ENCODE measurements at regions not wholly inside any gene's neighbourhood (a gene's known extent, or its start where the extent isn't known, plus 50 kb on each side); places are given as distances from the start of the nearest gene placed in this dataset.

DNA sequence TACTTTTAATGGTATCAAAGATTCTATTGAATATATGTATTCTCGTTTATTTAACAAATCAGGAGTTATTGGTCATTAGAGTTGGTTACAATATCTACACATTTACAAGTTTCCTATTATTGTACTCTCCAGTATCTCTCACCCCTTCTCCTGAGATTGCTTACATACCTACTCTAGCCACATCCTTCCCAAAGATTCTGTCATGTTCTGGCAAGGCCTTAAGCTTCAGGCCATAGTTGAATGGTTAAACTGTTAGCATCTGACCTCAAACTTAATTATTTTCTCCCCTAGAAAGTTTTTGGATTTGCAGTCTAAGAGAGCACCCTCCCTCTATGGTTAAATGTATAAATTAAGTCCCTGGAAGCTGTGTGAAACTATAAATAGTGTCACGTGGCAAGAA lies 784.2 kb downstream of the GLUD2 start:
- H3K4me1 ChIP-seq (ENCODE audit: control insufficient read depth, extremely low read depth, insufficient read depth, low read length) = no peaks in the 10 kb centered on the region
- no peak overlapping the region for H3K27ac ChIP-seq (ENCODE audit: control insufficient read depth, insufficient read depth, low read length)
- H3K4me2 ChIP-seq (ENCODE audit: control insufficient read depth, extremely low read depth, insufficient read depth, low read depth, low read length) = no peak overlapping the region
- H2AFZ ChIP-seq (ENCODE audit: control insufficient read depth, low read length) = no peak overlapping the region
- no peak for DNase-seq (ENCODE audit: low read depth, low spot score)
- H3K4me3 ChIP-seq (ENCODE audit: control insufficient read depth in 2 of 3, extremely low read depth in 1 of 3, insufficient read depth in 2 of 3, low read depth in 1 of 3, low read length in 3 of 3) = no peak overlapping the region
- H3K79me2 ChIP-seq (ENCODE audit: control insufficient read depth, insufficient read depth, low read length) = no peaks in the 10 kb centered on the region
- no peaks in the 10 kb centered on the region for H3K36me3 ChIP-seq (ENCODE audit: control insufficient read depth in 2 of 2, extremely low read depth in 1 of 2, insufficient read depth in 2 of 2, low read length in 2 of 2)
- no peak overlapping the region for H3K9ac ChIP-seq (ENCODE audit: control insufficient read depth, extremely low read depth, insufficient read depth, low read length)
- no peaks in the 10 kb centered on the region for H3K27me3 ChIP-seq (ENCODE audit: control insufficient read depth, extremely low read depth, insufficient read depth, low read length)
- dilution Hi-C loops (cut with MboI; ENCODE audit: extremely low pct_ligation_motif_present, low sequenced_read_pairs) = no loop called here
- no peaks in the 10 kb centered on the region for H3K9me1 ChIP-seq (ENCODE audit: control insufficient read depth, extremely low read depth, insufficient read depth, low read length)
- no peaks in the 10 kb centered on the region for H4K20me1 ChIP-seq (ENCODE audit: control insufficient read depth, extremely low read depth, insufficient read depth, low read length)
- no peak for FAIRE-seq
- H3K9me3 ChIP-seq (ENCODE audit: control insufficient read depth, low read depth, low read length) = no peaks in the 10 kb centered on the region
- TF ChIP-seq CTCF (optimal IDR thresholded peaks at IDR 0.05 in 1 of 3, IDR thresholded peaks at IDR 0.05 in 1 of 3, conservative IDR thresholded peaks at IDR 0.05 in 1 of 3; ENCODE audit: extremely low read depth in 1 of 3, insufficient read depth in 2 of 3, low read length in 3 of 3) = no peak
- no peak for TF ChIP-seq EZH2 (IDR thresholded peaks at IDR 0.05; ENCODE audit: low read length)

DNA sequence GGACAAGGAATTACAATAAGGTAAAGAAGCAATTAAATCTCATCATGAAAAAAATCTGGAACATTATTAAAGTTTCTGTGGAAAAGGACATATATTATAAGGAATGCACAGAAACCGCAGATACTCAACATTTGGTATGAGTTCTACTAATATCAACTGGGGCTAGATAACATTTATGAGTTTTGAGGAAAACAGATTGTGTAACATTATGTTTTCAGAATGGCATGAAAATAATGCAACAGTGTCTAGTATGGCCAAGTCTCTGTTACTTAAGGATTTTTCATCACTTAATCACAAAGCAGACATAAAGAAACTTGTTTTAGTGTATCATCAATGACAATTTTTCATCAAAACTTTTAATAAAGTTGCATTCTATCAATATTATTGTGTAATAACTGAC lies 785.0 kb downstream of the GLUD2 start:
- FAIRE-seq (no peak), DNase-seq (ENCODE audit: low read depth, low spot score) (no peak)
- no peak overlapping the region for H2AFZ ChIP-seq (ENCODE audit: control insufficient read depth, low read length)
- H3K9me3 ChIP-seq (ENCODE audit: control insufficient read depth, low read depth, low read length) = no peaks in the 10 kb centered on the region
- H4K20me1 ChIP-seq (ENCODE audit: control insufficient read depth, extremely low read depth, insufficient read depth, low read length) = no peaks in the 10 kb centered on the region
- H3K36me3 ChIP-seq (ENCODE audit: control insufficient read depth in 2 of 2, extremely low read depth in 1 of 2, insufficient read depth in 2 of 2, low read length in 2 of 2) = no peaks in the 10 kb centered on the region
- dilution Hi-C loops (cut with MboI; ENCODE audit: extremely low pct_ligation_motif_present, low sequenced_read_pairs) = no loop called here
- H3K9ac ChIP-seq (ENCODE audit: control insufficient read depth, extremely low read depth, insufficient read depth, low read length) = no peak overlapping the region
- TF ChIP-seq EZH2 (IDR thresholded peaks at IDR 0.05; ENCODE audit: low read length) (no peak), CTCF (optimal IDR thresholded peaks at IDR 0.05 in 1 of 3, IDR thresholded peaks at IDR 0.05 in 1 of 3, conservative IDR thresholded peaks at IDR 0.05 in 1 of 3; ENCODE audit: extremely low read depth in 1 of 3, insufficient read depth in 2 of 3, low read length in 3 of 3) (no peak)
- no peaks in the 10 kb centered on the region for H3K27me3 ChIP-seq (ENCODE audit: control insufficient read depth, extremely low read depth, insufficient read depth, low read length)
- H3K4me2 ChIP-seq (ENCODE audit: control insufficient read depth, extremely low read depth, insufficient read depth, low read depth, low read length) = no peak overlapping the region
- H3K79me2 ChIP-seq (ENCODE audit: control insufficient read depth, insufficient read depth, low read length) = no peaks in the 10 kb centered on the region
- H3K27ac ChIP-seq (ENCODE audit: control insufficient read depth, insufficient read depth, low read length) = no peak overlapping the region
- no peaks in the 10 kb centered on the region for H3K4me1 ChIP-seq (ENCODE audit: control insufficient read depth, extremely low read depth, insufficient read depth, low read length)
- no peaks in the 10 kb centered on the region for H3K9me1 ChIP-seq (ENCODE audit: control insufficient read depth, extremely low read depth, insufficient read depth, low read length)
- no peak overlapping the region for H3K4me3 ChIP-seq (ENCODE audit: control insufficient read depth in 2 of 3, extremely low read depth in 1 of 3, insufficient read depth in 2 of 3, low read depth in 1 of 3, low read length in 3 of 3)

All from keratinocyte (primary cell).